Small intestine (tissue), 7 donors: ENCODE measurements at regions not wholly inside any gene's neighbourhood (a gene's known extent, or its start where the extent isn't known, plus 50 kb on each side); places are given as distances from the start of the nearest gene placed in this dataset.
A peak's percentile ranks its signal among the peaks of the same experiment; 100 is the strongest.

Experiments used
- DNase-seq, 2 donors: peaks; one replicate each; pipeline versions ENCODE4 v3.0.0 to v3.0.0-alpha.2; 2013
- FAIRE-seq: peaks from 2 replicates; lab custom pipeline; 2012; peaks lifted over from hg19 to GRCh38; lab: Jason Lieb, UNC
- H3K27ac ChIP-seq, 3 donors: one replicate each; pipeline ENCODE4 v1.5.1; 2013; ENCODE audit warnings: low read length in 2 of 3, mild to moderate bottlenecking in 2 of 3, control low read depth in 1 of 3, inconsistent platforms in 1 of 3, low read depth in 1 of 3, moderate library complexity in 1 of 3
- H3K27me3 ChIP-seq, 3 donors: one replicate each; pipeline ENCODE4 v1.6.1; 2013; ENCODE audit warnings: low read length in 3 of 3, inconsistent platforms in 1 of 3; ENCODE audit not compliant: control insufficient read depth in 3 of 3, insufficient read depth in 3 of 3
- H3K36me3 ChIP-seq, 3 donors: one replicate each; pipeline ENCODE4 v1.6.1; 2013; ENCODE audit warnings: low read length in 3 of 3, inconsistent platforms in 1 of 3, low read depth in 1 of 3, mild to moderate bottlenecking in 1 of 3, moderate library complexity in 1 of 3; ENCODE audit not compliant: control insufficient read depth in 3 of 3, insufficient read depth in 2 of 3
- H3K4me1 ChIP-seq, 3 donors: one replicate each; pipeline ENCODE4 v1.6.1; 2013; ENCODE audit warnings: low read length in 2 of 3, inconsistent platforms in 1 of 3, low read depth in 1 of 3, mild to moderate bottlenecking in 1 of 3, moderate library complexity in 1 of 3; ENCODE audit not compliant: control insufficient read depth in 3 of 3, insufficient read depth in 2 of 3
- H3K4me3 ChIP-seq, 3 donors: one replicate each; pipeline ENCODE4 v1.5.1; 2013; ENCODE audit warnings: low read length in 3 of 3, control low read depth in 1 of 3, inconsistent platforms in 1 of 3, low read depth in 1 of 3, mild to moderate bottlenecking in 1 of 3, moderate library complexity in 1 of 3
- H3K9me3 ChIP-seq, 2 donors: one replicate each; pipeline ENCODE4 v1.6.1; 2013; ENCODE audit warnings: low read depth in 1 of 2, low read length in 1 of 2; ENCODE audit not compliant: control insufficient read depth in 2 of 2, insufficient read depth in 1 of 2
- WGBS, 3 donors: extraction: QIAGEN DNeasy Blood & Tissue Kit; methylation state at CpG; one replicate each; pipeline ENCODE4 v1.1.7; 2013; 5-methylcytosine and 5-hydroxymethylcytosine counted together
- donor health status: healthy with polysubstance abuse.
- donor health status: control.
- donor health status: control.
- donor health status: Bipolar disorder and iron deficiency.
- donor health status: healthy.

DNA sequence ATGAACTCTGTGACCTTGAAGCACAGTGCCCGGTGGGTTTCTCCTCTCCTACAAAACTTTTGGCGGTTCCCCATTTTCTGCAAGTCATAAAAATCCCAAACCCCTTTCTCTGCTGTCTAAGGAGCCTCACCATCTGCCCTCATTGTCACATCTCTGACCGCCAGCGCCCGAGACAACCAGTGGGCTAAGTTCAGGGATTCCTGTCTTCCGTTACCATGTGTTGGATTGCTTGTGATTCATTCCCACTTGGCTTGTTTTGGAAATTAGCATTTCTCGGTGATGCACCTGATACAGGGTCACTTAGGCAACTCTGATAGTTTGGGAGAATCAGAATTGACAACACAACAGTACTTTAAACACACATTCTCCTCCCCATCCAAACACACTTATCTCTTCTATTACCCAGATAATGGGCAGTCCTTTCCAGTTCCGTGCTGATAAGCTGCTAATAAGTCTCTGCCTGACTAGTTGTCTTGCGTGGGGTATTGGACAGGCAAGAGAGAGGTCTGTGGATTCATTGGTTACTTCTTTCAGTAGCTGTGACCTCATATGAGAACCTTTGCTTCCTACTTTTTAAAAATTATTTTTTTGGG, 70.0 kb upstream of the KLF4 start:
- 47 to 69% (median 61%) methylated on average over 9 of the region's 9 CpGs for WGBS, 3 donors
- DNase-seq (peak in 1 of 2 donors; percentile 33), FAIRE-seq (no peak)
- H3K36me3 ChIP-seq, result no peaks in the 10 kb centered on the region
- H3K27me3 ChIP-seq, result no peaks in the 10 kb centered on the region
- peaks cover 0 to 3% (median 0%) of the 10 kb centered on the region in 3 donors for H3K4me1 ChIP-seq
- no peak overlapping the region for H3K4me3 ChIP-seq
- no peaks in the 10 kb centered on the region for H3K9me3 ChIP-seq
- no peak overlapping the region for H3K27ac ChIP-seq

DNA sequence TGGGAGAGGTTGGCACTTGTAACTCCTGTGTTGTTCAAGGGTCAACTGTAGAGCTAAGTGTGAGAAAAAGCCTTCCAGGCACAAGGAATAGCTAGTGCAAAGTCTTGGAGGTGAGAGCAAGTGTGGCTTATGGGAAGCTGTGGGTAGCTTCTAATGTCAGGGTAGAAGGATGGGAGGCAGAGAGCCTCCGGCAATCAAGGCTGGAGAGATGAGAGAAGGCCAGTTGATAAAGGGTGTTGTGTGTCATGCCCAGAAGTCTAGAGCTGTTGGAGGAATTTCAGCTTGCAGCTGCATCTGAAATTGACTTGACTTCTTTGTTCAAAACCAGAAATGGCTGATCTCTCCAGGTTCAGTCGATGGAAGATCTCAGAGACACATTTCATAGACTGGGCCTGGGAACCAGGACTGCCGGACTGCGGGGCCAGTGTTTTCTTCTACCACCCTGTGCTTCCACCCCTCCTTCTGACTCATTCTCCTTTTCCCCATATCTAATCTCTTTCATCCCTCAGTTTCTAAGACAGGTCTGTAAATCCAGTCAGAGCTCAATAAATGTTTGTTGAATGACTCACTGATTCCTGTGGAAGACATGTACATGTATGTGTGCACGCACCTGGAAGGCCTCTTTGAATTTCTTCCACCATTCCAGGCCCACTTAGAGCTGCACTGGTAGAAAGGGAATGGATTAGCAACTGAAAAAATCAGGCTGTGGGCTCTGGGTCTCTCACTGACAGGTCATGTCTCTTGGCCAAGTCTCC, 67.8 kb upstream of the KLF4 start:
- H3K4me3 ChIP-seq, result no peak overlapping the region
- FAIRE-seq (no peak), DNase-seq (peak in 1 of 2 donors; percentile 46)
- no peaks in the 10 kb centered on the region for H3K9me3 ChIP-seq
- peaks cover 0 to 3% (median 0%) of the 10 kb centered on the region in 3 donors for H3K4me1 ChIP-seq
- 71 to 91% (median 77%) methylated on average over 5 of the region's 5 CpGs for WGBS, 3 donors
- no peaks in the 10 kb centered on the region for H3K27me3 ChIP-seq
- H3K36me3 ChIP-seq, result no peaks in the 10 kb centered on the region
- no peak overlapping the region for H3K27ac ChIP-seq

DNA sequence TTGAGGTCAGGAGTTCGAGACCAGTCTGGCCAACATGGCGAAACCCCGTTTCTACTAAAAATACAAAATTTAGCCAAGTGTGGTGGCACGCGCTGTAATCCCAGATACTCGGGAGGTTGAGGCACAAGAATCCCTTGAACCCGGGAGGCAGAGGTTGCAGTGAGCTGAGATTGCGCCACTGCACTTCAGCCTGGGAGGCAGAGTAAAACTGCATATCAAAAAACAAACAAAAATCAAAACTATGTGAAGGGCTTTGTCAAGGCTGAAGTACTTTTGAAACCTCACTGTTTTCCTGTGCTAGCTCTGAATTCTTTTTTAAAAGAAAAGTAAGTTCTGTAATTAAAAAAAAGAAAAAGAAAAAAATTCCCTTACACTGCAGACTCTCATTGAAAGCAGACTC, 65.1 kb upstream of the KLF4 start:
- FAIRE-seq, result no peak
- no peak overlapping the region for H3K27ac ChIP-seq
- no peak for DNase-seq

DNA sequence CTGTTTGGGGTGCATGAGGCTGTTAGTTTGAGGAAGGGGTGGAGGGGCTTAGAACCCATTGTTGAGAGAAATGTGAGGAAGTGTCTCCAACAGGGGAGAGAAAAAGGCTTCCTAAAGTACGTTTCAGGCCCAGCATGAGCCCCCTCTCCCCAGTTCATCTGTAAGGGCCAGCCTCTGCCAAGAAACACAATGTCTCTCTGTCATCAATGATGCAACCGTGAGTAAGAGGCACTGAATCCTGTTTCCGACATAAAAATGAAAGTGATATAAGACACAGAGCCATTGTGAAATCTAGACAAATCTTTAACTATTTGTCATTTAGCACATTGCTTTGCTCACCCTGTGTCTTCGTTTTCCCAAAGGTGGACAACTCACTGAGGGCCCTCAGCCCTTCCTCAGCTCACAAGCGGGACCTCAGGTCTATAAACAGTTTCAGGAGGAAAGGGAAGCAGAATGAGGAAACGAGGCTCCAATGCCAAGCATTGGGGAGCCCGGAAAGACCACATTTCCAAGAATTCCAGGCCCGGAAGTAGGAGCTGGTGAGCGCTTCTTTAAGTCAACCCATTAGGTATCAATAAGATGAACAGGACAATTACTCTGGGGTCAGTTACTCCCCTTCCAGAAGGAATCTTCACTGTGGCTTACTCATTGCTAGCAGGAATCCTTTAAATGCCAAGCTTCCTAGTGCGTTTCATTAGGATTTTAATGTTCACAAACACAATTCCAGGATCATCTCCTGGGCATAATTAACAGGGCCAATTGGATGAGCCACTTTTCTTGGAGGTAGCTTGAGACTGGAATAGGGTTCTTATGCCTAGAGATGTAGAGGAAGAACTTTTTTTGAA, 59.0 kb upstream of the KLF4 start:
- WGBS, 3 donors, result 55 to 70% (median 61%) methylated on average over 10 of the region's 10 CpGs
- no peak for FAIRE-seq
- Histone ChIP-seq H3K36me3 (no peaks in the 10 kb centered on the region), H3K27me3 (no peaks in the 10 kb centered on the region), H3K4me1 (peaks cover 0 to 6% (median 1%) of the 10 kb centered on the region in 3 donors), H3K4me3 (no peak overlapping the region), H3K27ac (peak overlapping the region in 1 of 3 donors; percentile 67), H3K9me3 (no peaks in the 10 kb centered on the region)
- DNase-seq, result peak in 1 of 2 donors; percentile 28

More for the DNA sequence above, 65.1 kb upstream of the KLF4 start:
- Histone ChIP-seq H3K9me3 (no peaks in the 10 kb centered on the region), H3K4me1 (no peaks in the 10 kb centered on the region), H3K4me3 (no peak overlapping the region), H3K27me3 (no peaks in the 10 kb centered on the region), H3K36me3 (no peaks in the 10 kb centered on the region)
- 72 to 80% (median 79%) methylated on average over 8 of the region's 8 CpGs for WGBS, 3 donors

- Histone ChIP-seq H3K27ac (peak overlapping the region in 1 of 3 donors; percentile 46), H3K4me1 (peaks cover 0 to 6% (median 1%) of the 10 kb centered on the region in 3 donors), H3K27me3 (no peaks in the 10 kb centered on the region), H3K36me3 (no peaks in the 10 kb centered on the region), H3K9me3 (no peaks in the 10 kb centered on the region), H3K4me3 (no peak overlapping the region)
- WGBS, 3 donors, result 61 to 86% (median 63%) methylated on average over 3 of the region's 3 CpGs
- no peak for FAIRE-seq
- no peak for DNase-seq
Observed at GRCh38 chr9:107547772-107548297, 58.3 kb upstream of the KLF4 start.

GRCh38 chr9:107547303-107547702, 57.7 kb upstream of the KLF4 start:
- FAIRE-seq (no peak), DNase-seq (no peak)
- peaks cover 0 to 6% (median 1%) of the 10 kb centered on the region in 3 donors for H3K4me1 ChIP-seq
- H3K9me3 ChIP-seq, result no peaks in the 10 kb centered on the region
- WGBS, 3 donors, result 76 to 91% (median 83%) methylated on average over 2 of the region's 2 CpGs
- H3K27me3 ChIP-seq, result no peaks in the 10 kb centered on the region
- no peaks in the 10 kb centered on the region for H3K36me3 ChIP-seq
- H3K4me3 ChIP-seq, result no peak overlapping the region
- H3K27ac ChIP-seq, result no peak overlapping the region

GRCh38 chr9:107546859-107547258, 57.3 kb upstream of the KLF4 start:
- no peak overlapping the region for H3K27ac ChIP-seq
- no peak for FAIRE-seq
- peak; percentile 29 to 54 for DNase-seq

DNA sequence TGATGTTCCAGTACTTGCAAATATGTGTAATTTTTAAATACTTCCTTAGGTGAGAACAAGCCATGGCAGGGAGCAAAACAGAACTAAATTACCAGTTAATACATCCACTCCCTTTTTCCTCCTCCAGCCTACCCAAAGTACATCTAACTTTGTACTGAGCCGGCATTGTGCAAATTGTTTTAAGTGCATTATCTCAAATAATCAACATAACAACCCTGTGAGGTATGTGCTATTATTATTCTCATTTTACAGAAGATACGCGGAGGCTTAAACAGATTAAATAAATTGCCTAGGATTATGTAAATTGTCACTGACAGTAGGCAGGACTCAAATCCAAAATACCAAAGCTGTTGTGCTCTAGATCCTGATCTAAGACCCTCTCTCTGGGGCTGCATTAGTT, 55.5 kb upstream of the KLF4 start:
- Histone ChIP-seq H3K27me3 (no peaks in the 10 kb centered on the region), H3K9me3 (no peaks in the 10 kb centered on the region), H3K4me1 (peaks cover 0 to 6% (median 1%) of the 10 kb centered on the region in 3 donors), H3K27ac (no peak overlapping the region), H3K4me3 (no peak overlapping the region), H3K36me3 (no peaks in the 10 kb centered on the region)
- no peak for DNase-seq
- FAIRE-seq, result no peak
- WGBS, 3 donors, result 72 to 87% (median 75%) methylated on average over 3 of the region's 3 CpGs

More at GRCh38 chr9:107546859-107547258, 57.3 kb upstream of the KLF4 start:
- Histone ChIP-seq H3K36me3 (no peaks in the 10 kb centered on the region), H3K9me3 (no peaks in the 10 kb centered on the region), H3K4me1 (peaks cover 0 to 6% (median 1%) of the 10 kb centered on the region in 3 donors), H3K27me3 (no peaks in the 10 kb centered on the region), H3K4me3 (no peak overlapping the region)
